HG02678 (cell line): ENCODE measurements at regions not wholly inside any gene's neighbourhood (a gene's known extent, or its start where the extent isn't known, plus 50 kb on each side); places are given as distances from the start of the nearest gene placed in this dataset.
"Not testable (repeated sequence)": the region's sequence is repeated elsewhere in the genome, so short reads cannot be mapped to it uniquely, and the experiment has no call there.

ENCODE experiments used
- ATAC-seq: cut with Tn5 transposase; IDR thresholded peaks from one replicate; pipeline ENCODE4 v1.9.1; 2021; ENCODE audit warnings: mild to moderate bottlenecking, moderate library complexity; ENCODE audit not compliant: unreplicated experiment

DNA sequence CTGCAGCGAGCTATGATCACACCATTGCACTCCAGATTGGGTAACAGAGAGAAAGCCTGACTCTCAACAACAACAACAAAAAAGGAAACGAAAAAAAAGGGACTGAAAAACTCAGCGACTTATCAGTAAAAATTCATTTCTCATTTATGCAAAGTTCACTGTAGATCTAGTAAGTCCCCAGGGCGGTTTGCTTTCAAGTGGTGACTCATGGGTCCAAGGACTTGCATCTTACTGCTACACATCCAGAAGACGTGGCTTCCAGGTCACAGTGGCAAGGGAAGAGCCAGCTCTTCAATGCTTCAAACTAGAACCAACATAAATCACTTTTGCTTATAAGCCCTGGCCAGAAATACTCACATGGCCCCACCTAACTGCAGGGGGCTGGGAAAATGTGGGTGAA, 178.3 kb upstream of the AUTS2 start:
- ATAC-seq = no peak

DNA sequence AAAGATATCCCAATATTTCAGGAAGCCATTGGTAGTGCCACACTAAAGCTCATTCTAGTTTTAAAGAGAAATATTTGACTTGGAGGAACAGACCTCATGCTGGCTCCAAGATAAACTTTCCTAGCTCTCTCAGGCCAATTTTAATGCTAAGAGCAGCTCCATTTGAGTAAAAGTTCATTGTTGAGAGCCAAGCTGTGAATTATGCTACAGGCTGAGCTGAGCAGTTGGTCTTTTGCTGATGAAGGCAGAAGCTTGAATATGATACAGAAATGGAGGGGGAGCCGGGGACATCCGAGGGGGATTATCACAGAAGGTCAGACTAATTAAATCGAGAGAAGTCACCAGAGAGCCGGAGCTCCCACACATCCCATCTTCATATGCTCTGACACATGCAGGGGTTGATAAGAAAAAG, 175.7 kb upstream of the AUTS2 start:
- ATAC-seq = no peak

- ATAC-seq = no peak
These were observed 171.6 kb upstream of the AUTS2 start for GRCh38 chr7:69426705-69427104.

- ATAC-seq = no peak
These were observed 170.2 kb upstream of the AUTS2 start for GRCh38 chr7:69428089-69428488.

DNA sequence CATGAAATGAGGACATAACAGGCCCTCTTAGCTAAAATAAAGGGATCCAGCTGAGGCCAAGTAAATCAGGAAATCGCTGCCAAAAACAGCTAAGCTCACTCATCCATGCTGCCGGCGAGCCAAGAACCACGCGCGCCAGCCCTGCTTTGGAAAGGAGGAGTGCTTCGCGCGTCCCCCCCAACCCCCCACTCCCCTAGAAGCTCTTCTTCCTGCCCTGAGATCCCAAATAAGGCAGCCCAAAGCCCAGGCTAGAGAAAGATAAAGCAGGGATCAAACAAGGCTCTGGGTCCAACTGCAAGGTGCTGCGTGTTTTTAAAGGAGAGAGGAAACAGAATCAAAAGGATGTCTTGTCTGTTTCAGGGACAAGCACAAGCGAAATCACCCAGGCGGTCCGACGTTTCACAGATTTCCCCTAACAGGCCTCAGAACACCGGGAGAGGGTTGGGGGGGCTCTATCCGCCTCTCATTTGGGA, 168.3 kb upstream of the AUTS2 start:
- ATAC-seq = no peak

DNA sequence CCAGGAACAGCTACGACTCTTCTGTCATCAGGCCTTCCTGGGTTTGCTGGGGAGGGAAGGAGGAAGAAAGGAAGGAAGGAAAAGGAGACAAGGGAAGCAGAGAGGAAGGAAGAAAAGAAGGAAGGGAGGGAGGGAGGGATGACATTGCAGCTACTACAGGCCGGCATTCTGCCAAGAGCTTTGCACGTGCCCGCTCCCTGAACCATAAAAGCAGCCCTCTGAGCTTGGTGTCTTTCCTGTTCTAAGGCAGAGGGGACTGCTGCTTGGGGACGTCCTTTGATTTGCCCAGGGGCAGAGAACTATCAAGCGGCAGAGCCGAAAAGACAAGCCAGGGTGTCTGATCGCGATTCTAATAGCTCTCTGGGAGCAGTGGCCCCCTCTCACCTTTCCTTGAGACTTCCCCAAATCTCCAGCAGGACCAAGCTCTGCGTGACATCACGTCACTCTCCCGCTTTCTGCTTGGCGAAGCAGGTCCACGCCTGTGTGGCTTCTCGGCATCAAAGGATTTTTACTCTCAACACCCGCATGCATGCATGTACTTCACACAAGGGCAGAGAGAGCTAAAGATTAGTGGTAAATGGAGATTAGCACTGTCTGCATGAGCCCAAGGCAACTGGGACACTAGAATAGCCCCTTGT, 167.8 kb upstream of the AUTS2 start:
- no peak for ATAC-seq

GRCh38 chr7:69431626-69432025, 166.6 kb upstream of the AUTS2 start:
- no peak for ATAC-seq

- ATAC-seq = not testable (repeated sequence)
These were observed 166.0 kb upstream of the AUTS2 start for GRCh38 chr7:69432276-69432675.

DNA sequence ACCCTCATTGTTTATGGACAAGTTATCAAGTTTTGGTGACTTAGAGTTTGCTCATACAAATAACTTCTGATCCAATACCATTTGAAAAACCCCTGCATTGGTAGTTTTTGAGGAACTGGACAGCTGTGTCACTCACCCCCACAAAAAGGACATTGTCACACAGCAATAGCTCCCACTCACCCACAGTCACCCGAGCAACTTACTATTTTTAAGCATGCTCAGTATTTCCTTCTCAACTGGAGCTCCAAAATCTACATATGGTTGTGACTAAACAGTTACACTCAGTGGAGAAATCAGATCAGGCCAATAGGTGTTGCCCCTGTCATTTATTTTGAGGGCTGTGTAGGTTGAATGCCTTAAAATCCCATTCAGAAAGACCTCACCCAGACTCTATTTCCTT, 165.2 kb upstream of the AUTS2 start:
- ATAC-seq = no peak

- no peak for ATAC-seq
These were observed 163.9 kb upstream of the AUTS2 start for GRCh38 chr7:69434398-69434815.

DNA sequence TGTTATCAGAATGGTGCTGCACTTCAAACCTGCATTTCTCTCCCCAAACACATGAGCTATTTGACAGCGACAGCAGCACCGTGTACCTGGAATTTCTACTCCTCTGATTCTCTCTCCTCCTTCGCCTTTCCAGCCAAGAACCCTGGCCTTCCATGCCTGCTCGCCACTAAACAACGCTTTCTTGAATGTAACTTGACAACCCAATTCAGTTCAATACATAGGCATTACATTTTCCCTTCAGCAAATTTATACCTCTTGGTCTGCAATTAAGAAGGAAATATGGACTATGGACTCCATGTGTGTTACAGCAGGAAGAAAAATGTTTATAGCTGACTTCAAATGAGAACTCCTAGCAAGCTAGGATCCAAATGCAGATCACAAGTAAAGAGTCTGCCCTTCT, 162.6 kb upstream of the AUTS2 start:
- ATAC-seq = no peak

DNA sequence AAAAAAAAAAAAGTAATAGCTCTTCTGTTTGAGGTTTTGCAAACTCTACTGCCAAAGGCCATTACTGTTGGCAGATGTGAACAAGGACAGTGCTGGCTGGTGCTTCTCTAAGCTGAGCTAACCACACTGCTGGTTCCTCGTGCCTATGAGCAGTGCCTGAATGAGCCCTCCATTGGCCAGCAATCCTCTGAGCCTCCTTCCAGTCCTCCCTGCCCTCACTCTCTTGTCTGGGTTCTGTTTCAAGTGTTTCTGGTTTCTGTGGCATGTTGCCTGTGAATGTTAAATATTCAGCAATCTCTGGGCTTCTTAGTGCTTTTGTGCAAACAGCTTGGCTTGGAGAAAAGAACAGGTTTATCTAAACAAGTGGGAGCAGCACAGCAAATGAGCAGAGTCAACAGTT, 161.3 kb upstream of the AUTS2 start:
- no peak for ATAC-seq

- ATAC-seq = no peak
These were observed 159.5 kb upstream of the AUTS2 start for GRCh38 chr7:69438584-69439412.

DNA sequence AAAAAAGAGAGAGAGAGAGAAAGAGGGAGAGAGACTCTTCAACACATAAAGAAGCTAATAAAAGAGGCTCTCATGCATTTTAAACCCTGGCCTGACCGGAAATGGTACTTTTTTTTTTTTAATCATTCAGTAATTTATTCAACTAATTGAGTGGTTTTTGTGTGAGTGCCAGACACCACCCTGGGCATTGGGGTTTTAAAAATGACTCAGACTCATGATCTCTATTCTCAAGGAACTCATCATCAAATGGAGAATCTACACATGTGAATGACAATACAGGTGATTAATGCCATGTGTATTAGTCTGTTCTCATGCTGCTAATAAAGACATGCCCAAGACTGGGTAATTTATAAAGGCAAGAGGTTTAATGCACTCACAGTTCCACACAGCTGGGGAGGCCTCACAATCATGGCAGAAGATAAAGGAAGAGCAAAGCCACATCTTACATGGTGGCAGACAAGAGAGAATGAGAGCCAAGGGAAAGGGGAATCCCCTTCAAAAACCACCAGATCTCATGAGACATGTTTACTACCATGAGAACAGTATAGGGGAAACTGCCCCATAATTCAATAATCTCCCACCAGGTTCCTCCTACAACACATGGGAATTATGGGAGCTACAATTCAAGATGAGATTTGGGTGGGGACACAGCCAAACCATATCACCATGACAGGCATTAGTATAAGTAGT, 158.5 kb upstream of the AUTS2 start:
- ATAC-seq = no peak

DNA sequence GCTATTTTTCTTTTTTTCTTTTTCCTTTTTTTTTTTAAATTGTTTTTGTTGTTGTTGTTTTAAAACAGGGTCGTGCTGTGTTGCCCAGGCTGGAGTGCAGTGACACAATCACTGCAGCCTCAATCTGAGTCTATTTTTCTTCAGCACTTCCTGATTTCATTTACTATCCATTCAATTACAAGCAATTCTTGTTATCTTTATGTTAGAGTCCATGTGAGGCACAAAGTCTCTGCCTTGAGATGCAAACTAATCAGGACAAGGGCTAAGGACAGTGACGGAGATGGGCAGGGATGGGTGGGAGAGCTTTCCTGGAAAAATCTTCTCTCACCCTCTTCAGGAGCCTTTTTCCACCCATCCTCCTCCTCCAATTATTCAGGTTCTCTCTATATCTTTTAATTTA, 157.3 kb upstream of the AUTS2 start:
- no peak for ATAC-seq

DNA sequence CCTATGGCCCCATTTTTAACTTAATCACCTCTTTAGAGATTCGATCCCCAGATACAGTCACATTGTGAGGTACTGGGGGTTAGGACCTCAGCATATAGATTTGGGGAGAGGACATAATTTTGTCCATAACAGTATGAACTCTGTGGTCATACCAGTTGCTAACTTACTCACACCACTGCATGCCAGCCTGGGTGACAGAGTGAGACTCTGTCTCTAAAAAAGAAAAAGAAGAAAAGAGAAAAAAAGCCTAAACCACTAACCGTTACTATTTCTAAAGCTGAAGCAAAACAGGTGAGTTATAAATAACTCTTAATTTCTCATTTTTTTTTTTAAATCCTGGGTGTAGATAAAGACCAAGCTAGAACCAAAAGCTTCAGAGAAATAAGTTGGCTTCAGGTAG, 155.1 kb upstream of the AUTS2 start:
- ATAC-seq = no peak

DNA sequence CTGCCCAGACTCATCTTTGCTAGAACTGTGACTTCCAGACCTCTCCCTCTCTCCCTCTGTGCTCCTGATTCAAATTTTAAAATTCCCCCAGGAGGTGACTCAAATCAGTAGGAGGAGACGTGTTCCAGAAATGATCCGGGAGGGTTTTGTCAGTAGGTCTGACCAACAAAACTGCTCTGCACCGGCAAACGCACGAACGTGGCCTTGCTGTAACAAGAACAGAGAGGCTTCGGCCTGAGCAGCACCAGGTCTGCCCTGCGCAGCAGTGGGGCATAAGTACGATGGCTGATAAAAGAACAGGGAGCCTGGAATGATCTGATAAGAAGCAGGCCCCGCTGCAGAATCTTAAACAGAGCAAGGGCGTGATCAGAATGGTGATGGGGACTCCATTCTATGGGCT, 152.7 kb upstream of the AUTS2 start:
- ATAC-seq = no peak

- ATAC-seq = not testable (repeated sequence)
These were observed 152.1 kb upstream of the AUTS2 start for GRCh38 chr7:69446213-69446612.

DNA sequence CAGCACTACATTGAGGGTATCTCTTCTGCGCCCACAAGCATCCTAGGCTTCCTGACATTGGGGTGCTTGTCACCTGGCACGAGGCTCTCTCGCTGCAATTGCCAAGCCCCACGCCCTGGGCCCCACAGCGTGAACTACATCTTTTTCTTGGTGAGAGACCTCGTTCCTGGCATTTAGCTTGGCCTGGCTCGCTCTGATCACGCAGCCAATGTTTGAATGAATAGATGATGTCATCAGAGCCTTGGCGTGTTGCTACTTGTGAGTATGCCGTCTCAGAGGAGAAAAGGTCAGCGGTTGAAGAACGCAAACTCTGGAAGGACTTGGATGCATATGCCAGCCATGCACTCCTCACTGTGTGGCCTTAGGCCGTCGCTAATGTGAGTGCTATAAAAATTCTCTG, 150.2 kb upstream of the AUTS2 start:
- no peak for ATAC-seq

DNA sequence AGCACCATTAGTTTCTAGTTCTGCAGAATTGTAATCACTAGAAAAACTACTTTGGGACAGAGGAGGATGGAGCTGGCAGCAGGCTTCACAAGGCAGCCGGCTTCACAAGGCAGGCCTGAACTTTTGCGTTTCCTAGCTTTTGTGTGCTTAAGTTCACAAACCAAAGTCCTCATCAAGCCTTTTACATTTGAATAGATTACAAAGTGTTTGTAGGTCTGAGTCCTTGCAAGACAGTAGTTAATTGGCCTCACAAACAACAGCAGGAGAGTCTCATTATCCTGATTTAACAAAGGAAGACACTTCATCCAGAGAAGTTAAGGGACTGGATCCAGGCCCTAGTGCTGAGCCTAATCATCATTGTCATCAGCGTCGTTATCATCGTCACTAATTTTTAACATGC, 147.8 kb upstream of the AUTS2 start:
- no peak for ATAC-seq

DNA sequence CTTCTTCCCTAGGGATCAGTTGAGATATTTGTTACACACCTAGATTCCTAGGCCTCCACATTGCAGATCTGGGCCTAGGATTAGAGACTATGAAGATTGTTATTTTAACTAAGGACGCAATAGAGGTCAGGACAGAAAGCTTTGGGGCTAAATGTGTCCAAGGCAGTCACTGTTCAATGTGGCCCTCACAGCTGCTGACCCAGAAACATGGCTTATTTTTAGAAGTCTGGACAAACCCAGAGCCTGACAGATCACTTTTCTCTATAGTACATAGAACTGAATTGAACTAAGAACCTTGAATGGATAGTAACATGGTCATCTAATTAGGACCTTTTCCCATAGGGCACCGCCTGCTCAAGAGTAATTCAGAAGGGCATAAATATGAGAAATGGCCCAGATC, 146.6 kb upstream of the AUTS2 start:
- no peak for ATAC-seq

GRCh38 chr7:69452797-69453196, 145.5 kb upstream of the AUTS2 start:
- ATAC-seq = no peak
